Breast epithelium (tissue), 3 donors: ENCODE measurements at regions not wholly inside any gene's neighbourhood (a gene's known extent, or its start where the extent isn't known, plus 50 kb on each side); places are given as distances from the start of the nearest gene placed in this dataset.

Experiments used
- POLR2A ChIP-seq: fragments of 450-650 bp; IDR thresholded peaks from one replicate; pipeline ENCODE4 v1.6.1; 2016; ENCODE audit warnings: antibody characterized with exemption, mild to moderate bottlenecking, moderate library complexity
- POLR2AphosphoS5 ChIP-seq, 3 donors: sonication (generic); formaldehyde crosslinking; IDR thresholded peaks; one replicate each; pipeline ENCODE4 v1.6.1; 2017; ENCODE audit warnings: antibody characterized with exemption in 3 of 3
- TF ChIP-seq, protein P1 (sequence below), 3 donors: fragments of 450-650 bp; IDR thresholded peaks; one replicate each; pipeline ENCODE4 v1.5.1; 2016 to 2017; ENCODE audit warnings: antibody characterized with exemption in 3 of 3, mild to moderate bottlenecking in 3 of 3, moderate library complexity in 3 of 3

DNA sequence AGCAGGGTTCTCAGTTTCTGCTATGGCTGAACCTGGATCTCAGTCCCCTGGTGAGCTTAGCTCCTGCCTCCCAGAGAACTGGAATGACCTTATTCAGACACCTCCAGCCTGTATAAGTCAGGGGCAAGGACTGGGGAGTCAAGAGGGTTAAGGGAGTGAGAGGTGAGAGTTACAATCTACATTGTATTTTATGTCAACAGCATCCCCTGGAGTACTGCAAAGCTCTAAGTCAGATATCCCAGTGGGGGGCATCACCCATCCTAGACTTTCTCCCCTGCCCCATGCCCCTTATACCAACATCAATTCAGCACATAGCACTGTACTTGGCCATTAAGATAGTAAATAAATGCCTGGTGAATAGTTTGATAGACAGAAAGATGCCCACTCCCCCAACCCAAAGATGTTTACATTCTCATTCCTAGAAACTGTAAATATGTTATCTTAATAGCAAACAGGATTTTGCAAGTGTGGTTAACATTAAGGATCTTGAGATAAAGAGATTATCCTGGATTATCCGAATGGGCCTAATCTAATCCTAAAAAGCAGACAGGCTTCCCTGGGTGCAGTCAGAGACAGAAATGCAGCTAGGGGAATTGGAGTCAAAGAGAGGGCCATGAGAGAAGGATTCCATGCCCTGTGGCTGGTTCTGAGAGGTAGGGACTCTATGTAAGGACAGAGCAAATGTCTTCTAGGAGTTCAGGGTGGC lies 132.3 kb upstream of the RASGRP1 start:
- TF ChIP-seq, protein P1, sequence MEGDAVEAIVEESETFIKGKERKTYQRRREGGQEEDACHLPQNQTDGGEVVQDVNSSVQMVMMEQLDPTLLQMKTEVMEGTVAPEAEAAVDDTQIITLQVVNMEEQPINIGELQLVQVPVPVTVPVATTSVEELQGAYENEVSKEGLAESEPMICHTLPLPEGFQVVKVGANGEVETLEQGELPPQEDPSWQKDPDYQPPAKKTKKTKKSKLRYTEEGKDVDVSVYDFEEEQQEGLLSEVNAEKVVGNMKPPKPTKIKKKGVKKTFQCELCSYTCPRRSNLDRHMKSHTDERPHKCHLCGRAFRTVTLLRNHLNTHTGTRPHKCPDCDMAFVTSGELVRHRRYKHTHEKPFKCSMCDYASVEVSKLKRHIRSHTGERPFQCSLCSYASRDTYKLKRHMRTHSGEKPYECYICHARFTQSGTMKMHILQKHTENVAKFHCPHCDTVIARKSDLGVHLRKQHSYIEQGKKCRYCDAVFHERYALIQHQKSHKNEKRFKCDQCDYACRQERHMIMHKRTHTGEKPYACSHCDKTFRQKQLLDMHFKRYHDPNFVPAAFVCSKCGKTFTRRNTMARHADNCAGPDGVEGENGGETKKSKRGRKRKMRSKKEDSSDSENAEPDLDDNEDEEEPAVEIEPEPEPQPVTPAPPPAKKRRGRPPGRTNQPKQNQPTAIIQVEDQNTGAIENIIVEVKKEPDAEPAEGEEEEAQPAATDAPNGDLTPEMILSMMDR (IDR thresholded peaks at IDR 0.05) = no peak
- TF ChIP-seq POLR2A = no peak
- no peak for TF ChIP-seq POLR2AphosphoS5 (IDR thresholded peaks at IDR 0.05)
